ENCODE measurements at regions not wholly inside any gene's neighbourhood (a gene's known extent, or its start where the extent isn't known, plus 50 kb on each side); places are given as distances from the start of the nearest gene placed in this dataset.

DNA sequence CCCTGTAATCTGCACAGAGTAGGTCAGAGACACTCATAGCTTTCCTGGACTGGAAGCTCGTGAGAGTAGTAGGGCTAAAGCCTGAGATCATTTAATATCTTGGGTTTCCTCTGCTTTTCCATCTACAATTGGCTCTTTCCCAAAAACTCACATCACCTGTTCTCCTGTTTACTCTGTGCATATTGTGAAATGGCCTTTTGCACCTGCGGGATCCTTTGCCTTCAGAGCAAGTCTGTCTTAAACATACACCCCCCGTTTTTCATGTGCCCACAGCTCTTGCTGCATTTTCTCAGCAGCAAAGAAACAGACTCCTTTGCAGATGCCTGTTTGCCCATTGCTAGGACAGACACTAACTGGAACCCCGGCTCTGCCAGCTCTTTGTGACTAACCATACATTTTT is 608.3 kb upstream of the PCDH10 start:
- DNase-seq (ENCODE audit: low read depth) = no peak

DNA sequence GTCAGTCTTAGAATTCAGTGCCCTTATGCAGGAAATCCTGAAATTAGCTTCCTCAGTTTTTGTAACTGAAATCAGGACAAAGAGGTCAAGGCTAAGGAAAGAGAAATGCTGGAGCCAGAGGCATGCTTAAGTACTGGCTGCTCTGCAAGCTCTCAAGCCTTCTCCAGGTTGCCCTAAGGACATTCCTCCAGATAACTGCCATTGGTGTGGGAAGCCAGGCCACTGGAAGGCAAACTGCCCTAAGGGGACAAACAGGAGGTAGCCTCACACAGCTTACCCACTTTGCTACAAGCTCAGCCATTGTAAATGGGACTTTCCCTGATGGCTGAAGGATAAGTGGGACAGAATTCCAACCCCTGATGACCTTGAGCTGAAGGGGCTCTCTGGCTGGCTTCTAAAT is 606.9 kb upstream of the PCDH10 start:
- no peak for DNase-seq (ENCODE audit: low read depth)

DNA sequence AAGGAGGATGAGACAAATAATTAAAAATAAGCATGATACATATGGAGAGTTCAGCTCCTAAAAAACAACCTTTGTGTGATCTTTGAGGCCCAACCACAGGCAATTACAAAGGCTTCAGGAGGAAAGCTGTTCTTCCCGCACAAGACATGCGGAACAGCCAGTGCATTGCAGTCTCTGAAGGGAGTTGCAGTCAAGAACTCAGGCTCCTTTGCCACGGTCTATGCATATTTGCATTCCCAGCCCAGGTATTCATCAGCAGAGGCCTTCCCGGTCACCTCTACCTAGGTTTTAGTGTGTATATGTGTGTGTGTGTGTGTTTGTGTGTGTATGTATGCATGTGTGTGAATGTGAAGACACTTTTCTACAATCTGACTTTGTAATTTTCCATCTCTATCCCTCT is 600.6 kb upstream of the PCDH10 start:
- DNase-seq (ENCODE audit: low read depth) = no peak

DNA sequence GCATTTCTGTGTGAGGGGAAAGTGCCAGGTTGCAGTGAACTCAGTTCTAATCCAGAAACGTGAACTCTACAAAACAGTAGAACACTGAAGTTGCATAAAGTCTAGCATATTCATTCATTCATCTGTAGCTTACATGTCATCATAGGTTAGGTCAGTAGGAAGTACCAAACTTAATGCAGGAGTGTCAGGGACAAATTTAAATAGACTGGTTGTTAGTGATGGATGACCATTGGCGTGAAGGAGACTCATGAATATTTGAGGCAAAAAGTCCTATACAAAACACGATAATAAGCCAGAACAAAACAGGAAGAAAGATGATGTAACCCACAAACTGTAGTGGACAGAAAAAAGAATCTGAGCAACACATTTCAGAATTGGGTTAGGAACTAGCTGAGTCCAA is 592.8 kb upstream of the PCDH10 start:
- no peak for DNase-seq (ENCODE audit: low read depth)

DNA sequence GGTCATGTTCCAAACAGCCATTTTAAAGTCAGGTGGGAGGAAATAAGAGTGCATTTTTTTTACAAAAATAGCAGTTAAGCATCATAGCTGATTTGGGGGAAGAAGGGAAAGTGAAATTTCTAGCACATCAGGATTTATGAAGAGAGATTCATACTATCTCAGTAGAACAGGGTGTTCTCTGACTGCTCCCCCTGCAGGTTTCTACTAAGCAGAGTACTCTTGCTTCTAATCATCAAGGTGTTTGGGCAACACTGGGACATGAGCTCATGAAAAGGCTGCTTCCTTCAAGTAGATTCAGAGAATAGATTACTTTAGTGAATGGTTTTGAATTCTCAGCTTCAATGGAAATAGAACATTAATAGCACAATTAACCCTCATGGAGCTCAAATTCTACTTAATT is 591.4 kb upstream of the PCDH10 start:
- DNase-seq (ENCODE audit: low read depth) = no peak

DNA sequence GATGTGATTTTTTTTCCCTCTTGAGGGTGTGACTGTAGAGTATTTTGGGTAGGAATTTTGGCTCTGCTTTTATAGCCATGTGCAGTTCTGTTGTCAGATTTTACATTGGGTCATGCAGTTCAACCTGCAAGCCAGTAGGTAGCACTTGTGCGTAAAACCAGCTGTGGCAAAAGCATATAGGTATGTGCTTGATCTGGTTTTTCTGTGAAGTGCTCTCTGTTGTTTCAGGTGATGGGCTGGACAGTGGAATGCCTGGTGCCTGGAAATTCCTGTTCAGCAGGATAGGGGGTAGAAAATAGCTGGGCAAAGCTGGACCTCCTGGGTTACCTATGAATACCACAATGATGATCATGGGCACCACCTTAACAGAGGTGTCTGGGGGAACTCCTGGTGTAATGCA is 584.2 kb upstream of the PCDH10 start:
- DNase-seq (ENCODE audit: low read depth) = no peak

DNA sequence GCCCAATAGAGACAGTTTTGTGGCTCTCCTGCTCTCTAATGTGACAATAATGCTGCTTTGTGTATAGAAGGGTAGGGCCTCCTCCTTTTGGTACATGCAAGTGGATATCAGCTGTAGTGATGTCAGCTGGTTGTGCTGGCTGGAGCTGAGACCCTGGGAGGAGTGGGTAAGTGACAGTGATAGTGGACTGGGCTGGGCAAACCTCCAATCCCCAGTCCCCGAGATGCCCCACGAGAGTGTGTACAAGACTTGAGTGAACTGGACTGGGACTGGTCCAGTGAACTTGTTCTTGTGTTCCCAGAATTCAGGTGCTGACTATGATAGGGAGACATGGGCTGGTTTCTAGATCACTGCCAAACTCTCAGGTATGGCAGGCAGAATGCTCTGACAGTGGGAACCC is 583.6 kb upstream of the PCDH10 start:
- DNase-seq (ENCODE audit: low read depth) = no peak

DNA sequence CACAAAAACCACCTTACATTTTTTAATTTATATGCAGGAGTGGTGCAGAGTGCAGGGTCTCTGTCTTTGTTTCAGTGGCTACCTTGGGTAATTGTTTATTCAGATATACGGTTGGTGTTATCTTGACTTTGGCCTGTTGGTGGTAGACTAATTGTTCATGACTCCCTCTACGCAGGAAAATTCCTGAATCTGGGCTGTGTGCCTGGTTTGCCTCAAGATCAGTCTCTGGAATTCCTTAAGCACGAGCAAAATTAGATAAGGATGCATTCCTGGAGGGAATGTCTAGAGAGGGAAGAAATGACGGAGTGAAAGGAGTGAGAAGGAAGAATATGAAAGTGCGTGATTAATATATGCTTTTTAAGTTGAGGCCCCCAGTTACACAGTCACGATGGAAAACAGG is 576.9 kb upstream of the PCDH10 start:
- DNase-seq (ENCODE audit: low read depth) = peak; percentile 32

DNA sequence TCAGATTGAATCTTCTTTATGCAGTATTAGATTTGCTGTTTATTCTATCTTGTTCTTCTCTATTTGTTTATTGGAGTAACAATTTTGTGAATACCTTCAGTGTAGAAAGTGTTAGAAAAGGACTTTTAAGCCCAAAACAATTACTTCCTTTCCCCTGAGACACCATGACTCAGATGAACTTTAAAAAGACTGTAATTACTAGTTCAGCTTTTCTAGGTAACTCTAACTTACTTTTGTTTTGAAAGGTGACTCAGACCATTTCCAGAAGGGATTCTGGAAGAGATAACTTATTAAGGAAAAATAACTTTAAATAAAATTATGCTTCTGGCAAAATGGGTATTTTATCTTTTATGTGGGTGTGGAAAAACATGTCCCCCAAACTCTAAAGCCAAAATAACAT is 561.5 kb upstream of the PCDH10 start:
- no peak for DNase-seq (ENCODE audit: low read depth)

DNA sequence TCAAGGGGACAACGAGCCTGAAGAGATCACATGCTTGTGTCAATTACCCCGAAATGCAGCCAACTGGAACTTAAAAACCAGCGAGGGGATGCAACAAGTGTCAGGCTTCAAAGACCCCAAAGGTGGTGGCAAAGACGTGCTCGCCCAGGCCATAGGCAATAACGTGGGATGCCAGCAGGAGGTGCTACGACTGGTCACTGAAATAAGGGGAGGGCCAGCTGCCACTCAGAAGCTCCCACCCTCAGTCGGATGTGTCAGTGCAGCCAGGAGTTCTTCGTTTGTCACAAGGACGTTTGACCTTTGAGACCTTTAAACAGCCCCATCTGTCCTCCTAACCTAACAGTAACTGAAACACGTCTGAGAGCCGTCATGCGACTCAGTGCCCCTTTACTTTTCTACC is 556.8 kb upstream of the PCDH10 start:
- no peak for DNase-seq (ENCODE audit: low read depth)

DNA sequence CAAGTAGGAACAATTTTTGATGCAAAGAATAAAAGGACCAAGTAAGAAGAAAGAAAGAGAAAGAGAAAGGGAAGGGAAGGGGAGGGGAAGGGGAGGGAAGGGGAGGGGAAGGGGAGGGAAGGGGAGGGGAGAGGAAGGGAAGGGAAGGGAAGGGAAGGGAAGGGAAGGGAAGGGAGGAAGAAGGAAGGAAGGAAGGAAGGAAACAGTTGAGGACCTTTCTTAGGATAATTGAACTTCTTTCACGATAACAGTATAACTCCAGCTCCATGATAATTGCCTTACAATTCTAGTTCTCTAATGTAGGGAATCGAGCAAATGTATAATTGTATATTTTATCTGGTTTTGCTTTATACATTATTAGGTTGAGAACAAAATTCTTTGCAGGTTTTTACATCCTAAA is 556.2 kb upstream of the PCDH10 start:
- DNase-seq (ENCODE audit: low read depth) = no peak

DNA sequence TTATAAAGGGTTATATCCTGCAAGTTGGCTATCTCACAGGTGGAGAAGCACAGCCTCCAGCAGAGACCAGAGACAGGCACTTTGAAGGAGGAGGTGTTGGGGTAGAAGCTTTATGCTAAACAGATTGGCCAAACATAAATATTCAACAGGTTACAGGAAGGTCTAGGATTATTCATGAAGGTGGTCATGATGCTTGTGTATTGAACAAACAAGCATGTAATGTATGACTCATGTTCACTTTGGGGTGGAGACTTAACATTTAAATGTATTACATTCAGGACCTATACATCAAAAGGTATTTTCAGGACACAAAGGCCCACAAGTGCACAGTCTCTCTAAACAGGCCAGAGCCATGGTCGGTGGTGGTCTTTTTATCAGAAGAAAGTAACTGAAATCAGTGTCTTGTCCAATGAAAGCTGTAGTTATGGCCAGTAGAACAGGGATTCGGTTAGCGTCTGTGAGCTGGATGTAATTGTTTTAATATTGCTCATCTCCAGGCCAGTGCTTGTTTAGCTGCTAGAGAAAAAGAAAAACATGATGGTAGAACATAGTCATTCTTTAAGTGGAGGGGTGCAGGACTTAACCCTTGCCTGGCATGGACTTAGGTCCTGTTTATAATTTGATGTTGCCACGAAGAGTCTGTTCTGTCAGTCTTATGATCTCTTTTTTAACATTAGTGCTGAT is 555.2 kb upstream of the PCDH10 start:
- DNase-seq (ENCODE audit: low read depth) = no peak

DNA sequence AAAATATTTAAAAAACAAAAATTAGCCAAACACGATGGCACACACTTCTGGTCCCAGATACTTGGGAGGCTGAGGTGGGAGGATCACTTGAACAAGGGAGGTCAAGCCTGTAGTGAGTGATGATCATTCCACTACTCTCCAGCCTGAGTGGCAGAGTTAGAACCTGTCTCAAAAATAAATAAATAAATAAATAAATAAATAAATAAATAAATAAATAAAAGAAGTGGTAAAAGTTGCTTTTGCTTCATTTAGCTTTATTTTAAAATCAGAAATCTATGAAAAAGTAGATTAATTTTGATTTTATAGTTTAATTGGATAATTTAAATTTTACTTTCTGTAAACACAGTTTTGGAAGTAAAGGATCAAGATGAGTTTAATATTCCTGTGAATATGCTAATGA is 552.9 kb upstream of the PCDH10 start:
- DNase-seq (ENCODE audit: low read depth) = no peak

DNA sequence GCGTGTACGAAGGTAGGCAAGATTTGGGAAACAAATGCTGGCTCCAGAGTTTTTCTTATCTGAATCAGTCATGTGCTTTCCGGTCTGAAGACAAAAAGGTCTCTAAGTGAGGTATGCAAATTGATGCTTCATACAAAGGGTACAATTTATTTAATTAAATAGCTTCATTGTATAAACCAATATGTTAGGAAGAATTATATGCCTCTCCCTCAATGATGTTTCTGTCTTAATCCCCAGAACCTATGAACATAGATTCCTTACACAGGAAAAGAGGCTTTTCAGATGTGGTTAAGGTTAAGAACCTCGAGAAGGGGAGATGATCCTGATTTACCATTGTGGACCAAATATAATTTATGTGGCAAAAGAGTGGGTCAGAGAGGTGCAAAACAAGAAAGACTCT is 543.5 kb upstream of the PCDH10 start:
- no peak for DNase-seq (ENCODE audit: low read depth)

DNA sequence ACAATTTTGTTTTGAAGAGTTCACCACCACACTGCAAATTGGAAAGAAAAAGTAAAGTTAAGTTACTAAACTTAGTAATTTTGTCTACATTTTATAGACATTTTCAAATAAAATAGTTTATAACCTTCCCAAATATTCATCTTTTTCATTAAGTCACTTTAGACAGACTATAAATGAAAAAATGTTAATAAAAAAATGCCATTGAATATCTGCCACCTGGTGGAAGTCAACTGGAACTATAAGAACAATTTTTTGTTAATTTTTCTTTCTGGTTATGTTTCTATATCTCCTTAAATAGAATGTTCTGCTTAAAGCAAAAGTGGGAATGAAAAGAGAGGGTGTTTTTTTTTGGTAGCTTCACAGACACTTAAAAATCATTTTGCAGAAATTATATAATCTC is 534.4 kb upstream of the PCDH10 start:
- no peak for DNase-seq (ENCODE audit: low read depth)

DNA sequence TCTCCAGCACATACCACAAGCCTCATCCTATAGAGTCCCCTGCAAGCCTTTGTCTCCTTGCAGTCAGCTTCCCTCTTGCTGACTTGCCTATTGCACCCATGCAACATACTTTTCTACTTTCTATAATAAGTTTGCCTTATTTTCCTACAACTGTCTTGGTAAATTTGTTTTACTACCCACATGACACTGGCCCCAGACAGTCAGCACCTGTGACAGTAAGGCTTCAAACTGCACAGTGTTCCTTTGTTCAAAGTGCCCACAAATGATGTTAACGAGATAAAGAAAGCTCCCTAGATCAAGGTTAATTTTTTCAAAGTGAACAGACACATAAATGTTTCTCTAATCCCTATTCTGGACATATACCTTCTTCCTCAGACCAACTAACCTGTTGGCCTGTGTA is 529.1 kb upstream of the PCDH10 start:
- DNase-seq (ENCODE audit: low read depth) = no peak

DNA sequence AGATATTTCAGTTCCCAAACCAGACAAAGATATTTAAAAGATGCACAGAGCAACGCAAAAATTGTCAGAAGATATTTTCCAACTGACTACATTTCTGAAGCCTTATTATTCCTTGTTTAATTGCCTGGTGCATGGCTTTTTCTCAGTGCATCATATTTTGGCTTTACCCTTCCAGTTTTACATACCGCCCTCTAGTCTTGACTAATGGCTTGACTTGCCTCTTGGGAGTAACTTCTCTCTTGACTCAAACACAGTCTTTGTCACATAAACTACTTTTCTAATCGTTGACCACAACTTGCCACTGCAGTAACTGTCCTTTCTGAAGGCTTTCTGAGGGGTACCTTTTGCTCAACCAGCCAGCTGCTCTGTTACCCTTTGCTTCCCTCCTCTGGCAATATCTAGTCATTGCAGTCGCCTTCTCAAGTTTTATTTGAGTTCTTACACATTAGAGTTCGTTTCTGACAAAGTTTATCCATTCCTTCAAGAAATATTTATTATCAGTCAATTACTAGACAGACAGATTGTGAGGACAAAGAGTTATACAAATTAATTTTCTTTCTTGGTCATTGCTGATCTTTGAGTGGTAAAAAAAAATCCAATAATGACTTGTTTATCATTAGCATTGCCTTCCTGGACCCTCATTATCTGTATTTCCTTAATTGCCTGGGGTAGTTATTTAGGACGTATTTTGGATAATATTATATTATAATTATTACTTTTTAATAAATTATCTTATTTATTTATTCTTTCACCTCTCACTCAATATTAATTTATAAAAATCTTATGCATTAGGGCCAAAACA is 506.9 kb upstream of the PCDH10 start:
- DNase-seq (ENCODE audit: low read depth) = peak; percentile 20

DNA sequence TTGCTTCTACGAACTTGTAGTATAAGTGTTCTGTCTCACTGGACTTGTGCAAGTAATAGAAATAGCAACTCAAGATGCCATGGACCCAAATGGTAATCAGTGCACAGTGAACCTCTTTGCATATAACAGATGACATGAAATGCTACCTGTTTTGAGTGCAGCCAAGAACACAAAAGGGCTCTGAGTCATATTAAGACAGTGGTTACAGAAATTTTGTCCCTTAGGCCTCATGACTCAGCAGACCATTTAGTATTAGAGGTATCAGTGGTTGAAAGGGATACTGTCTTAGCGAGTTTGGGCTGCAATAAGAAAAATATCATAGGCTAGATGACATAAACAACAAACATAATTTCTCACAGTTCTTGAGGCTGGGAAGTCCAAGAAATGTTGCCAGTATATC is 502.9 kb upstream of the PCDH10 start:
- DNase-seq (ENCODE audit: low read depth) = no peak

DNA sequence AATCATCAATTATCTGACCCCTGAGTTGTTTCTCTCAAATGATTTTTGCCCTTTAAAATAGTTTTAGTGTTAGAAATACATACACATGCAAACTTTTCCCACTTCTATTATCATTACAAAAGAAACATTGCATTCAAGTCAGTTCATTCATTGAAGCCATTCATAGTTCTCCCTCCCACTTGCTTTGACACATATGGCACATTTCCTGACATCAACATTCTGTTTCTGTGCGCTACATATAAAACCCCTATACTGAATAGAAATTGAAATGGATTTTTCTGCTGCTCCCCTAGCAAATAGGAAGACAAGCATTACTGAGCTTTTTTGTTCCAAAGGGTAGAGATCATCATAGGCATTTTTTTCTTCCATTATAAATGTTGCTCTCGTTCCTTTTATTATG is 497.9 kb upstream of the PCDH10 start:
- no peak for DNase-seq (ENCODE audit: low read depth)

DNA sequence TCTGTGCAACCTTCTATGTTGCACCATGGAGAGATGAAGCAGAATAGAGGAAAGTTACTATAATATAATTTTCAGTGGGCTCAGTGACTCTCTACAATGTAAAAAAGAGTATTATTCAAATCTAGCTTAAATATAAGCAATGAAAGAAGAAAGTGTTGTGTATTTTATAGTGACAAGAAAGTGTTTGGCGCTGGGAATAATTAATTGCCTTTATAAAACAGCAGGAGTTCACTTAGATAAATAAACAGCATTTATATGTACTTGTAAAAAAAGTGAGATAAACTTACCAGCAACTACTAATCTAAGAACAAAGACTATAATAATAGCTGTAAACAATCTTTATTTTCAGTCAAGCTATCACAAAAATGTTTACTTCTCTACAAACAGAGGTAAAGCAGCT is 488.9 kb upstream of the PCDH10 start:
- no peak for DNase-seq (ENCODE audit: low read depth)

DNA sequence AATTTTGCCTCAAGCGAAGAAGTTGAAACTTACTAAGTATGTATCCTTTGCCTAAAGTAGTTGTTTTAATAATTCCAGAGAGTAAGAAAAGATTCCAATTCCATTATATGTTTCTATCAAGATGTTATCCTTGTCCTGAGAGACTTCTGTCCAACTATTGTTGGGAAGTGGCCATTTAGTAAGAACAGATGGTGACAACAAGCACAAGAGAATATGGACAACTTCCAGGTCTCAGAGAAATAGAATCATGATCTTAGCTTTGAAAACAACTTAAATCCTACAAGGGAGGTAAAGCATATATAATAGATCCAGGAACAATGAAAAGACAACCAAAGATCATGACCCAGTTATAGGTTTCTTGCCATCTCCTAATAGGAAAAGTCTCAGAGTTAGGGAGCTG is 486.6 kb upstream of the PCDH10 start:
- DNase-seq (ENCODE audit: low read depth) = no peak

DNA sequence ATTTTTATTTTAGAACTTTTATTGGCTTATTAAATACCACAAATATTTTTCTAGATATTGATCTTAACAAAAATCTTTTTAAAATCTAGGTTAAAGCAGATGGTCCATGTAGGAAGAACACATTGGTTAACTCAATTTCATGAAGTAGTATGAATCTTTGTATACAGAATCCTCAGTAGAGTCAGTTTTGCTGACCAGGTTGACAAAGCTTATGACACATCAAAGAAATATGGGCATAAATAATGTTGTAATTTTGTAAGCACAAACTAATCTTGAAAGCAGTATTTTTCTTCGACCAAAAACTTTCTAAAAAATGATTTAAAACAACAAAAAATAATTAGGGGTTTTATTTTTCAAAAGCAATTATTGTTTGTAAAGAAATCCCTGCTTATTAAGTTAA is 479.3 kb upstream of the PCDH10 start:
- no peak for DNase-seq (ENCODE audit: low read depth)

DNA sequence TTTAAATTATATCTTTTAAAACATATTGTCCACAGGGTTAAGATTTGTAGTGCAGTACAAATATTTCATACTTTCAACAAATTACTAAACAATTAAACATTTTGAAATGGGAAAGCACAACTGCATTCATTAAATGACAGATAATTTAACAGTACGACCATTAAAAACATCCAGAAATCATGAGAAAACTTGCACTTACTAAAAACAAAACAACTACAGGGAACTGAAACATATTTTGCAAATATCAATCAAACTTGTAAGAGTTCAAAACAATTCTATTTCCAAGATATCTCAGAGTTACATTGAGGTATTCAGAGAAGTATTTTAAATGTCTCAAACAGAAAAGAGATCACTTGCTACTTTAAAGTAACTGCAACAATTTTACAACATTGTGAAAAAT is 478.5 kb upstream of the PCDH10 start:
- no peak for DNase-seq (ENCODE audit: low read depth)

DNA sequence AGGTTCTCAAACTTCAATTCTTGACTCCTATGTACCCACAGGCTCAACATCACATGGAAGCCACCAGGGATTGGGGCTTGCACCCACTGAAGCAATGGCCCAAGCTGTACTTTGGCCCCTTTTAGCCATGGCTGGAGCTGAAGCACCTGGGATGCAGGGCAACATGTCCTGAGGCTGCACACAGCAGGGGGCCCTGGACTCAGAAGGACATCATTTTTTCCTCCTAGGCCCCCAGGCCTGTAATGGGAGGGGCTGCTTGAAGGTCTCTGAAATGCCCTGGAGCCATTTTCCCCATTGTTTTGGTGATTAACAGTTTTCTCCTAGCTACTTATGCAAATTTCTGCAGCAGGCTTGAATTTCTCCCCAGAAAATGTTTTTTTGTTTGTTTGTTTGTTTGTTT is 465.1 kb upstream of the PCDH10 start:
- DNase-seq (ENCODE audit: low read depth) = no peak
